T-helper 17 cell (primary cell): ENCODE measurements at regions not wholly inside any gene's neighbourhood (a gene's known extent, or its start where the extent isn't known, plus 50 kb on each side); places are given as distances from the start of the nearest gene placed in this dataset.
"Not testable (repeated sequence)": the region's sequence is repeated elsewhere in the genome, so short reads cannot be mapped to it uniquely, and the experiment has no call there.

ENCODE experiments used
- ATAC-seq: fragments of 150-1000 bp; cut with Tn5 transposase; 2 replicates; pipeline ENCODE4 v1.10.0; 2021; ENCODE audit warnings: mild to moderate bottlenecking, moderate library complexity
- DNase-seq, 3 donors: peaks; one replicate each; pipeline versions ENCODE4 v3.0.0 to v3.0.0-alpha.2; 2020 to 2021
- H3K9me3 ChIP-seq: one replicate; pipeline ENCODE4 v1.7.0; 2013; ENCODE audit warnings: low read length, mild to moderate bottlenecking; ENCODE audit not compliant: control insufficient read depth, poor library complexity, severe bottlenecking
- H3K27ac Mint-ChIP-seq: one replicate; pipeline ENCODE4 v1.8.0; 2022; ENCODE audit warnings: mild to moderate bottlenecking, moderate library complexity, mixed read lengths
- H3K27me3 Mint-ChIP-seq: one replicate; pipeline ENCODE4 v1.8.0; 2022; ENCODE audit warnings: mixed read lengths
- H3K36me3 Mint-ChIP-seq: one replicate; pipeline ENCODE4 v1.8.0; 2022; ENCODE audit warnings: low read depth, mixed read lengths
- H3K4me1 Mint-ChIP-seq: one replicate; pipeline ENCODE4 v1.8.0; 2022; ENCODE audit warnings: mild to moderate bottlenecking, mixed read lengths
- H3K4me3 Mint-ChIP-seq: one replicate; pipeline ENCODE4 v1.8.0; 2022; ENCODE audit warnings: mild to moderate bottlenecking, moderate library complexity, mixed read lengths

GRCh38 chr2:89328790-89329189, 637.3 kb downstream of the RPIA start:
- not testable (repeated sequence) for H3K4me3 Mint-ChIP-seq, DNase-seq, ATAC-seq, H3K27me3 Mint-ChIP-seq, H3K36me3 Mint-ChIP-seq, H3K27ac Mint-ChIP-seq, H3K9me3 ChIP-seq, H3K4me1 Mint-ChIP-seq
